SK-N-SH treated with all-trans-retinoic acid at 6 μM for 48 hours (cell line): ENCODE measurements at regions not wholly inside any gene's neighbourhood (a gene's known extent, or its start where the extent isn't known, plus 50 kb on each side); places are given as distances from the start of the nearest gene placed in this dataset.
A peak's percentile ranks its signal among the peaks of the same experiment; 100 is the strongest.

Experiments used
- ATAC-seq: fragments of 200-7000 bp; cut with Tn5 transposase; 3 replicates; pipeline ENCODE4 v1.9.1; 2020; ENCODE audit warnings: mild to moderate bottlenecking, moderate library complexity
- ARNTL ChIP-seq: fragments of 450-650 bp; formaldehyde crosslinking; IDR thresholded peaks from 2 replicates; pipeline ENCODE4 v1.5.0; 2020; ENCODE audit warnings: low read depth, mild to moderate bottlenecking, moderate library complexity, borderline replicate concordance
- BACH2 ChIP-seq: fragments of 250-450 bp; sonication (Bioruptor Pico); IDR thresholded peaks from 2 replicates; pipeline ENCODE4 v1.9.0; 2021; ENCODE audit warnings: mild to moderate bottlenecking, borderline replicate concordance
- CREB5 ChIP-seq: fragments of 250-450 bp; sonication (Bioruptor Pico); IDR thresholded peaks from 2 replicates; pipeline ENCODE4 v1.5.1; 2020; ENCODE audit warnings: low read depth, mild to moderate bottlenecking, moderate library complexity
- CSDC2 ChIP-seq: fragments of 250-450 bp; sonication (Bioruptor Pico); IDR thresholded peaks from 2 replicates; pipeline ENCODE4 v1.5.0; 2020; ENCODE audit warnings: mild to moderate bottlenecking, moderate library complexity
- CSRNP3 ChIP-seq: fragments of 250-450 bp; sonication (Bioruptor Pico); IDR thresholded peaks from 2 replicates; pipeline ENCODE4 v1.5.1; 2021; ENCODE audit warnings: mild to moderate bottlenecking, moderate library complexity
- ESRRG ChIP-seq: fragments of 250-450 bp; sonication (Bioruptor Pico); IDR thresholded peaks from 2 replicates; pipeline ENCODE4 v1.6.1; 2021; ENCODE audit warnings: mild to moderate bottlenecking
- GLIS3 ChIP-seq: fragments of 250-450 bp; sonication (Bioruptor Pico); IDR thresholded peaks from 2 replicates; pipeline ENCODE4 v1.5.0; 2020; ENCODE audit warnings: mild to moderate bottlenecking, moderate library complexity
- ISL1 ChIP-seq: fragments of 250-450 bp; sonication (Bioruptor Pico); IDR thresholded peaks from 2 replicates; pipeline ENCODE4 v2.1.2; 2022; ENCODE audit warnings: mild to moderate bottlenecking, moderate library complexity
- OSR1 ChIP-seq: fragments of 250-450 bp; sonication (Bioruptor Pico); IDR thresholded peaks from 2 replicates; pipeline ENCODE4 v1.8.0; 2022; ENCODE audit warnings: moderate library complexity, mild to moderate bottlenecking, inconsistent platforms
- POU6F1 ChIP-seq: fragments of 250-450 bp; sonication (Bioruptor Pico); IDR thresholded peaks from 2 replicates; pipeline ENCODE4 v1.8.0; 2021; ENCODE audit warnings: low read depth, mild to moderate bottlenecking, moderate library complexity, borderline replicate concordance
- PPARA ChIP-seq: fragments of 250-450 bp; sonication (Bioruptor Pico); IDR thresholded peaks from 2 replicates; pipeline ENCODE4 v1.5.0; 2020; ENCODE audit warnings: mild to moderate bottlenecking, borderline replicate concordance
- RARB ChIP-seq: fragments of 250-450 bp; sonication (Bioruptor Pico); IDR thresholded peaks from 2 replicates; pipeline ENCODE4 v1.8.0; 2021; ENCODE audit warnings: mild to moderate bottlenecking, moderate library complexity
- SNAI2 ChIP-seq: fragments of 250-450 bp; sonication (Bioruptor Pico); IDR thresholded peaks from 2 replicates; pipeline ENCODE4 v1.5.0; 2020; ENCODE audit warnings: mild to moderate bottlenecking, moderate library complexity
- TCF4 ChIP-seq: fragments of 250-450 bp; sonication (Bioruptor Pico); IDR thresholded peaks from 2 replicates; pipeline ENCODE4 v1.8.0; 2021; ENCODE audit warnings: mild to moderate bottlenecking, moderate library complexity, borderline replicate concordance
- TOX ChIP-seq: fragments of 250-450 bp; sonication (Bioruptor Pico); IDR thresholded peaks from 2 replicates; pipeline ENCODE4 v1.8.0; 2021; ENCODE audit warnings: mild to moderate bottlenecking, moderate library complexity, borderline replicate concordance
- TSHZ2 ChIP-seq: fragments of 250-450 bp; sonication (Bioruptor Pico); IDR thresholded peaks from 2 replicates; pipeline ENCODE4 v1.5.0; 2020; ENCODE audit warnings: mild to moderate bottlenecking, moderate library complexity
- ZC3H10 ChIP-seq: fragments of 250-450 bp; sonication (Bioruptor Pico); IDR thresholded peaks from 2 replicates; pipeline ENCODE4 v1.5.1; 2021; ENCODE audit warnings: mild to moderate bottlenecking, moderate library complexity
- ZFP3 ChIP-seq: fragments of 250-450 bp; sonication (Bioruptor Pico); IDR thresholded peaks from 2 replicates; pipeline ENCODE4 v1.5.0; 2020; ENCODE audit warnings: mild to moderate bottlenecking, moderate library complexity
- ZFP30 ChIP-seq: fragments of 450-650 bp; formaldehyde crosslinking; IDR thresholded peaks from 2 replicates; pipeline ENCODE4 v1.5.0; 2022; ENCODE audit warnings: mild to moderate bottlenecking, moderate library complexity

GRCh38 chr9:22232971-22233370 lies 213.7 kb upstream of the DMRTA1 start (continued):
- no peak for TF ChIP-seq ZC3H10 (CRISPR knock-in tag)
- no peak for TF ChIP-seq CSRNP3
- TF ChIP-seq, all 23 proteins: peak for 0

GRCh38 chr9:22237497-22238363 lies 208.9 kb upstream of the DMRTA1 start:
- TF ChIP-seq TOX (CRISPR knock-in tag) (no peak), POU6F1 (no peak), CSDC2 (CRISPR knock-in tag) (0 out of 2 replicates have a peak, but pooled peaks have one; percentile 13), ZFP3 (CRISPR knock-in tag) (0 out of 2 replicates have a peak, but pooled peaks have one; percentile 15), ISL1 (0 out of 2 replicates have a peak, but pooled peaks have one; percentile 10)
- ATAC-seq, result peak; percentile 96

- TF ChIP-seq ZFP3 (CRISPR knock-in tag) (no peak), POU6F1 (no peak), TSHZ2 (CRISPR knock-in tag) (no peak), RARB (CRISPR knock-in tag) (no peak), ZC3H10 (CRISPR knock-in tag) (no peak), ZFP30 (CRISPR knock-in tag) (no peak), CREB5 (CRISPR knock-in tag) (no peak), PPARA (no peak), SNAI2 (CRISPR knock-in tag) (no peak), ISL1 (no peak), GLIS3 (CRISPR knock-in tag) (no peak), TCF4 (CRISPR knock-in tag) (no peak), BACH2 (no peak), ARNTL (no peak), OSR1 (CRISPR knock-in tag) (no peak), CSDC2 (CRISPR knock-in tag) (no peak), CSRNP3 (no peak), ESRRG (CRISPR knock-in tag) (no peak), TOX (CRISPR knock-in tag) (no peak)
- TF ChIP-seq, all 23 proteins: peak for 0
- ATAC-seq, result peak; percentile 57
These were observed 207.6 kb upstream of the DMRTA1 start for GRCh38 chr9:22238809-22239684.
